Amygdala (tissue), 56 donors: ENCODE measurements at regions not wholly inside any gene's neighbourhood (a gene's known extent, or its start where the extent isn't known, plus 50 kb on each side); places are given as distances from the start of the nearest gene placed in this dataset.
"Not testable (repeated sequence)": the region's sequence is repeated elsewhere in the genome, so short reads cannot be mapped to it uniquely, and the experiment has no call there.

Source experiments
- DNase-seq, 56 donors: peaks; one replicate each; lab custom pipeline; 2025; lab: John Stamatoyannopoulos, UW

DNA sequence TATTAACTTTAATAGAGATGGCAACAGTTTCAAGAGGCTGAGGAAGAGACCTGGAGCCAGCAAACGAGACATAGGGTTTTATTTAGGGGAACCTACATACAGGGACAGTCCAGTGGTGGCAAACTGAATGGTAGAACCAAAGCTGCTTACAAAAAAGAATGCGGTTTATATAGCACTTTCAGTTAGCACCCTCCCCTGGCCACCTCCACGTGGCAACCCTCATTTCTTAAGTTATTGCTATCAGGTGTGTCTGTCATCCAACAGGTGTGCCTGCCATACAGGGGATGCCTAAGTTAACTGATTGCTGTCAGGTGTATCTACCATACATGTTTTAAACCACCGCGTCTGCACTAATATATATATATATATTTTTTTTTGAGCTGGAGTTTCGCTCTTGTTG is 129.2 kb upstream of the DUSP10 start:
- no peak for DNase-seq

DNA sequence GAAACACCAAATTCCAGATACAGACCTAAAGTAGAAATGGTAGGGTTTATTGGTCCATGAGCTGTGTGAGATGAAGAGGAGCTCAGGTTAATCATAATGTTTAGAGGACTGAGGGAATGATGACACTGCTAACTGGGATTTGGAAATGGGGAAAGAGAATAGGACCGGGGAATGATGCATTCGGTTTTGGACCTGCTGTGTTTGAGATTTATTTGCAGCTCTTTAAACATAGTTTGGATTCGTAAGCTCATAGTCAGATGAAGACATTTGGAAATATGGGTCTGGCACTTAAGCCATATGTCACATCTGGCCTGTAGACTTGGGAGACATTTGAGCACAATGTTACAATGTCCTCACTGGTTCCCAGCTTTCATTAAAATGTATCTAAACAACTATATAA is 127.9 kb upstream of the DUSP10 start:
- no peak for DNase-seq

DNA sequence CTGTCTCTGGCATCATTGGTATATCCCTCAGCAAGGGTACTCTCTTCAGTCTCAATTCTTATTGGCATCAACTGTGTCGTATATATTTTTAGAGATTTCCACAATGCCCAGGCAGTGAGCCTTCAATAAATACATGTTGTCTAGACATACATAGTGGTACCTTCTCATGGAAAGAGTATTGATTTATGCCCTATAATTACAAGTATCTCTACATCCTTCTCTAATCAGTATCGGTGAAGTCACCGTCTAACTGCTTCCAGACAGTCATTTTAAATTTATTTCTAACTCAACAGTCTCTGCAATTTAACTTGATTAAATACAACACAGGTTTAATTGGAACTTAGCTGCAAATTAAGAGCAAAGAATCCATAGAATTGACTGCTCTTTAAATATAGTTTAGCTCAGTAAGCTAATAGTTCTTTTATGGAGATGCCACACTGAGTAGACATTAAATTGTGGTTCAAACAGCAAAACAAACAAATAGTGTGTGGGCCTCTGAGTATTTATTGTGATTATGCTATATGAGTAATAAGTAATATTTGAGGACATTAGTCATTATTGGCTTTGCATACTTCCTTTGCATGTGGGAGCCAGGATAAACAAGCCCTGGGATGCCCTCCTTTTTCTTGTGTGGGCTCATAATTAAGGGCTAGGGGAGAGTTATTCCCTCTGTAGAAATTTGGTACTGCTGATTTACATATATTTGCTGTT is 126.9 kb upstream of the DUSP10 start:
- no peak for DNase-seq

GRCh38 chr1:221867003-221867402 is 125.1 kb upstream of the DUSP10 start:
- no peak for DNase-seq

- no peak for DNase-seq
Measured at GRCh38 chr1:221865808-221866207, 123.9 kb upstream of the DUSP10 start.

DNA sequence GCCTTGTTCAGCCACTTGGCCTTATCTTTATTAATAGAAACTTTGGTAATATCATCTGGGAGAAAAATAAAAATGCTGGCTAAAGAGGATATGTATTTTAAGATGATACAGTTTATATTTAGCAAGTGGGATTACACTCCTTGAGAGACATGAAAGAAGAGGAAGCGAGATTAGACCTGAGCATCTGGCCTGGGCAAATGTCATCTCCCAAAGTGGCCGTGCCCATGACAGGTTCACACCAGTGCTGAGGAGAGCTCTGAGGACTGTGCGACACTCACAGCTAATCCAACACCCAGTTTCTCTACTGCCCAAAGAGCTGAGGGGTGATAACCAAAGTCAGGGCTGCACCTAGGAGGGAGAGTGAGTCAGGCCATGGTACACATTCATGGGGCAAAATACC is 121.7 kb upstream of the DUSP10 start:
- DNase-seq: no peak

DNA sequence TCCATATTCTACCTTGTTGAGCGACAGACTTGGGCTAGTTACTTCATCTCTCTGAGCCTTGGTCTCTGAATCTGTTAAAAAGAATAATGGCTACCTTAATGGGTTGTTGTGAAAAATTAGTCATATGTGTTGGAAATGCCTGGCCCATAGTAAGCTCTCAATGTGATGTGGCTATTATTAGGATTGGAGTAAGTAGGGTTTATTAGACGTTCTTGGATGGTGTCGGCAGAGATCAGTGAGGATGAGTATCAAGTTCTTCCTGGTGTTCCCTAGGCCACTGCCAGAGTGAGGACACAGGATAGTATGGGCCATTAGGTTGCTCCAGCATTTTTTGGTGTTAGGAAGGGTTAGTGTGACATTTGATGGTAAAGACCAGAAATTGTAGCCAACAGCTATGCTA is 121.1 kb upstream of the DUSP10 start:
- no peak for DNase-seq

DNA sequence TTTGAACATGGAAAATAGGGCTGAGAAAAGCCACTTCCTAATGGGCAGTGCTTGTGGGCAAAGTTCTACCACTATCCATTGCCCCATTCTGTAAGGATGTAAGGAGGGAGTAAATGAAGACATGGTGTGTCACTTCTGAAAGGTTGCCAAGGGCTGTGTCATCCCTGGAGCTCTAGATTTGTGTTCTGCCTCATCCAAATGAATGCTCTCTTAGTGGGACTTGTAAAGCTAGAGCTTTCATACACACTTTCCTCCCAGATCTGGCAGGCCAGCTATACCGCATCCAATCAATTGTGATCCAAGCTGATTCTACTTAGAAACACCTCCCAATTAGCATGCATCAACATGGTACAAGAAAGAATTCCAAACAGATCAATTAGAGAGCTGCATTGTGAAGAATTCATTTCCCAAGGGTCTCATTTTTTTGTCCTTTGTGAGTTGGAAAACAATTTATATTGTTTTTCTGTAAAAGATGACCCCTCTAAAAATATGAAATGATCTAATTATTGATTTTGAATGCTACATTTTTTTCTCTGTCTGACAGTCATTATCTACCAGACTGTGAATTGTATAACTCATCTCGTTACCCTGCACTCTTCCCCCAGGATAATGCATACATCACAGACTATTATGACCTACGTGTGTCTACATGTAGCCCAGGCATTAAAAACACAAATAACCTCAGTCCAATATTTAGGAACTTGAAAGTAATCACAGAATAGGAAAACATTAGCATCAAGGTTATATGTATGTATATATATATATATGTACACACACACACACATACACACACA is 117.1 kb upstream of the DUSP10 start:
- DNase-seq: peak in 2 of 56 donors; percentile 0

- not testable (repeated sequence) for DNase-seq
Measured at GRCh38 chr1:221857094-221857444, 115.2 kb upstream of the DUSP10 start.

DNA sequence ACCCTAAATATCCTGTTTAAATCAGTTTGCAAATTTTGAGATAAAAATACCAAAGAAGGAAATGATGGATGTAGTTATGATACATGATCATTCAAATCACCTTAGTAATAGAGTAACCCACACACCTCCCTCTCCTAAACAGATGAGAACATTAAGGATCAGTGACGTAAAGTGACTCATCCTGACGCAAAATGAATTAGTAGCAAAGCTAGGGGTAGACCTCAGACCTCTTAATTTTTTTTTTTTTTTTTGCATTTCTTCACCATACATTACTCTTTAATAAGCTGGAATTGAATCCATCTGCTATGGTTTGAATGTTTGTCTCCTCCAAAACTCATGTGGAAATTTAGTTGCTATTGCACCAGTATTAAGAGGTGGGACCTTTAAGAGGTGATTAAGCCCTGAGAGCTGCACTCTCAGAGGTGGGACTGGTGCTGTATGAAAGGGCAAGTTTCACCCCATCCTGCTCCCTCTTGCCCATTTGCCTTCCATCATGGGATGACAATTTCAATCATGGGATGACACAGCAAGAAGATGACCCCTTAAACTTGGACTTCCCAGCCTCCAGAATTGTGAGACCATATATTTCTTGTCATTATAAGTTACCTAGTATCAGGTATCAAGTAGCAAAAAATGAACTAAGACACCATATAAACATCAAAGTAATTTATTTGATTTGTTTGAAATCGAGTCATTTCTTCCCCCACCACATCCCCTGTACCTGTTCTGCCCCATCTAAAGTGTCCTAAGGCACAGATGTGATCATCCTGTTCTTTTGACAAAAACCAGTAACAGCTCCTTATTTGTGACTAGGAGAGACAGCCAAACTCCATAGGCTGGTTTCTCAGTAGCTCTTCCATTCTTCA is 114.6 kb upstream of the DUSP10 start:
- DNase-seq: no peak

- DNase-seq: no peak
Measured at GRCh38 chr1:221855156-221855555, 113.3 kb upstream of the DUSP10 start.

DNA sequence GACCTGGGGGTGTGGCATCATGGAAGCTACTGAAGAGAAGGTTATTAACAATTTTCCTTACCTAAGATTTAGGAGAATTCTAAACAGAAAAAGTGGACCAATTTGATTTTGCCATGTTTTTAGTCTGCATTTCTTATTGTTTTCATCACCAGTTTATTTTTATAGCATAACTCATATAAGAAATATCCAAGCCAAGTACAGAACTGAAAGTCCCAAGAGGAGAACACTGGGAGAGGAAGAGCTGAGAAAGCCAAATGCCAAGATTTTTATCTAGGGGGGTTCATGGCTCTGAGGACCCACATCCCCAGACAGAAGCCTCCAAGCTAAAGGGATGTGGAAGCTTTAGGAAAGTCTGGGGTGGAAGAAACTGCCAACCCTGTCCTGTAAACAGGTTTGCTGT is 109.4 kb upstream of the DUSP10 start:
- no peak for DNase-seq

DNA sequence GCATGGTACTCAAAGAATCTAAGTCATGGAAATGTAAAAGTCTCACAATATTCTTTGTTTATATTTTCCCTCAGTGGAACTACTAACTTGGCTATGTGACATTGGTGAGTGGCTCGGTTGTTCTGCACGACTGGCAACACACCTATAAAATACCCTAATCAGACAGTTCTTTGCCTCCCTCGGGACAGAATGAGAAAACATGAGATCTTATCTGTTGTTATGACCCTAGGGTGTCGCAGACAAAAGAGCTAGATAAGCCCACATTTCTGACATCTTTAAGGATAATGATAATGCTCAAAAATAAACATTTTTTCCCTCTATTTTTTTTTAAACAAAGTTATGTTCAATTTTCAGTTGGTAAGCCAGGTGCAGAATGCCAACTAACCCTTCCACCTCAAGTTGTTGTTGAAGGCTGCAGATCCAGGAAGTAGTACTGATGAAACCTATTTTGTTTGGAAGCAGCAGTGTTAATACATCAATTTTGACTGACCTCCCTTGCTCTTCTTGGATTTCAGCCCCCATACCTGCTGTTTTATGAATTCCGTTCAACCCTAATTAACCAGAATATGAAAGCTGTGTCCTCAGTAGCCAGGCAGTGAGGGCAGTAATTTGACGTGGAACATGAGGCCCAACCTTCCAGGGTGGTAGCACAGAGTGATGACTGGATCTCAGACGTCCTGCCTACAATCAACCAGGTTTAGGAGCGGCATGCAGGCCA is 108.7 kb upstream of the DUSP10 start:
- no peak for DNase-seq

DNA sequence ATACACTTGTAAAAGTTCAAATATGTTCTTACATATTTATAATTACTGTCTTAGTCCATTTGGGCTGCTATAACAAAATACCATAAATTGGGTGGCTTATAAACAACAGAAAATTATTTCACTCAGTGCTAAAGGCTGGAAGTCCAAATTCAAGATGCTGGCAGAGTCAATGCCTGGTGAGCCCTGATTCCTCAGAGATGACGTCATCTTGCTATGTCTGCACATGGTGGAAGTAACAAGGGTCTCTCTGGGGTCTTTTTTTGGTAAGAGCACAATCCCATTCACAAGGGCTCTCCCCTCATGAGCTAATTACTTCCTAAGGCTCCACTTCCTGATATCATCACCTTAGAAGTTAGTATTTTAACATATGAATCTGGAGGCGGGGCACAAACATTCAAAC is 108.0 kb upstream of the DUSP10 start:
- DNase-seq: no peak

- no peak for DNase-seq
Measured at GRCh38 chr1:221849110-221849509, 107.2 kb upstream of the DUSP10 start.

- DNase-seq: no peak
Measured at GRCh38 chr1:221847676-221848075, 105.8 kb upstream of the DUSP10 start.

DNA sequence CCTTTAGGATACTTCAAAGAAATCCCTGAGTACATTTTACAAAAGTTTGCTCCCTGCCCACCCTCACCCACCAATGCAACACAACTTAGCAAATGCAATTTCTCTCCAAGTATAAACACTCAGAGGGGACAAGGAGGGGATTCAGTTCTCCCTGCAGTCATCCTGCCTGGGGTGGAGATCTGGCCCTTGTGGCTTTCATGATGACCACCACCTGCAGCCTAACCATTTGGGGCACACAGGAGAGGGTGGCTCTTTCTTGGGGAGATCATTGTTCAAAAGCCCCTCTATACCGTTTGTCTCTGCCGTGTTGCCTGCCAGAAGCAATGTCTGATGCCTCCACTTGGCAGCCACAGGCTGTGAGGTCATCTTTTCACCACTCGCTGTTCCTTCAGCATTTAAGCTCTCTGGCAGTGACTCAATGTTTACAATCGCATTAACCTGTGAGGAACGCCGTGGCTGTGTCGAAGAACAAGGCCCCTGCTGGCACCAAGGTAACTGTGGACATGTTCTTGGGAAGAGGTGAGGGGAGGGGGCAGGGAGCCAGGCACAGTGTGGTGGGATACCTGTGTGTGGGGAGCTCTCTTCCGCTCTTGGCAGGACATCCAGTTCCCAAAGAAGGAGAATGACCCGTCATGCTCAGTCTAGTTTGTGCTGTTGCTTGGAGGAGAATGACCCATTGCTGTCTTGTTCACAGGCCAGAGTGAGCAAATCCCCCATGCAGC is 103.9 kb upstream of the DUSP10 start:
- peak in 3 of 56 donors; percentile 1 to 35 (median 6) for DNase-seq

- DNase-seq: no peak
Measured at GRCh38 chr1:221841983-221842335, 100.1 kb upstream of the DUSP10 start.

GRCh38 chr1:221841251-221841982 is 99.5 kb upstream of the DUSP10 start:
- DNase-seq: no peak
